ENCODE measurements at regions not wholly inside any gene's neighbourhood (a gene's known extent, or its start where the extent isn't known, plus 50 kb on each side); places are given as distances from the start of the nearest gene placed in this dataset.

GRCh38 chr11:32023370-32024305 is 67.2 kb upstream of the RCN1 start:
- in situ Hi-C loops (cut with HindIII; ENCODE audit: low sequenced_read_pairs): no loop called here
- no peak overlapping the region for H3K4me3 ChIP-seq (ENCODE audit: low read depth, low read length)
- no peak for DNase-seq (ENCODE audit: low read depth, low spot score)
- TF ChIP-seq CTCF (IDR thresholded peaks at IDR 0.05; ENCODE audit: low read depth, low read length): no peak

GRCh38 chr11:32018672-32019071 is 72.2 kb upstream of the RCN1 start:
- DNase-seq (ENCODE audit: low read depth, low spot score): no peak
- no peak overlapping the region for H3K4me3 ChIP-seq (ENCODE audit: low read depth, low read length)
- TF ChIP-seq CTCF (IDR thresholded peaks at IDR 0.05; ENCODE audit: low read depth, low read length): no peak
- in situ Hi-C loops (cut with HindIII; ENCODE audit: low sequenced_read_pairs): no loop called here

GRCh38 chr11:32016111-32016510 is 74.8 kb upstream of the RCN1 start:
- no peak for DNase-seq (ENCODE audit: low read depth, low spot score)
- no peak for TF ChIP-seq CTCF (IDR thresholded peaks at IDR 0.05; ENCODE audit: low read depth, low read length)
- in situ Hi-C loops (cut with HindIII; ENCODE audit: low sequenced_read_pairs): no loop called here
- no peak overlapping the region for H3K4me3 ChIP-seq (ENCODE audit: low read depth, low read length)

- in situ Hi-C loops (cut with HindIII; ENCODE audit: low sequenced_read_pairs): no loop called here
- no peak for DNase-seq (ENCODE audit: low read depth, low spot score)
- no peak for TF ChIP-seq CTCF (IDR thresholded peaks at IDR 0.05; ENCODE audit: low read depth, low read length)
- no peak overlapping the region for H3K4me3 ChIP-seq (ENCODE audit: low read depth, low read length)
These were observed 75.4 kb upstream of the RCN1 start for GRCh38 chr11:32015427-32015826.

GRCh38 chr11:32013603-32014002 is 77.3 kb upstream of the RCN1 start:
- H3K4me3 ChIP-seq (ENCODE audit: low read depth, low read length): no peak overlapping the region
- no peak for DNase-seq (ENCODE audit: low read depth, low spot score)
- no peak for TF ChIP-seq CTCF (IDR thresholded peaks at IDR 0.05; ENCODE audit: low read depth, low read length)
- in situ Hi-C loops (cut with HindIII; ENCODE audit: low sequenced_read_pairs): no loop called here

GRCh38 chr11:32012049-32012448 is 78.8 kb upstream of the RCN1 start:
- in situ Hi-C loops (cut with HindIII; ENCODE audit: low sequenced_read_pairs): no loop called here
- TF ChIP-seq CTCF (IDR thresholded peaks at IDR 0.05; ENCODE audit: low read depth, low read length): no peak
- no peak for DNase-seq (ENCODE audit: low read depth, low spot score)
- H3K4me3 ChIP-seq (ENCODE audit: low read depth, low read length): no peak overlapping the region
